ENCODE measurements at regions not wholly inside any gene's neighbourhood (a gene's known extent, or its start where the extent isn't known, plus 50 kb on each side); places are given as distances from the start of the nearest gene placed in this dataset.

DNA sequence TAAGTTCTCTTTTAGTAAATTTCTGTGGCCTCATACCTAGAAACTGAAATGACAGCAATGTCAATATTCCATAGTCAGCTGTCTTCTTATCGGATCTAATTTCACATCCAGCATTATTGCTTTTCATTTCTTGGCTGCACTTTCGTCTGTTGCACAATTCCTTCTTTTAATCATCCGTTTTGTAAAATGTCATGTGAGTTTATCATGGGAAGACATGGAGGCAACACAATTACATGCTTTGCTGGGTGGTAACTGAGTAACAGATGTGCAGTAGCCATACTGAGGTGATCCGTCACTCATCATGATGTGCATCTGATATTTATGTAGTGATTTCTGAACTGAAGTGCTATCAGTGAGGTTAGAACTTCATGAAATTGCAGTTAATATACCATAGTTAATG is 68.3 kb upstream of the SLC7A11 start:
- no peak for DNase-seq (ENCODE audit: low spot score)

DNA sequence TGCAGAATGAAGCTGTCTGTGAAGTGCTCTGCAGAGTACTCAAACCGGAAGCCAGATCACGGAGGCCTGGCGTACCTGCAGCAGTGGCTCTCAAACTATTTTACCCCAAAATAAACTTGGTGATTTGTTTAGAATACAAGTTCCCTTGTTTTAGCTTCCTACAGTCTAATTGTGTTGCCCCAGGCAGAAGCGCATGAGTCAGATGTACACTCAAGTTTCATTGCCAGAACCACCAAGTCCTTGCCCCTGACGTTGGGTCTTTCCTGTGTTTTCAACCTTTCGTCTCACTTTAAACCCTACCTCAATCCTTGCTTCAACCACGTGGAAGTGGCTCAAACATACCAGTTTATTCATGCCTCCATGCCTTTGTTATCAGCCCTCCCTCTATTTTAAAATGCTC is 66.2 kb upstream of the SLC7A11 start:
- no peak for DNase-seq (ENCODE audit: low spot score)

DNA sequence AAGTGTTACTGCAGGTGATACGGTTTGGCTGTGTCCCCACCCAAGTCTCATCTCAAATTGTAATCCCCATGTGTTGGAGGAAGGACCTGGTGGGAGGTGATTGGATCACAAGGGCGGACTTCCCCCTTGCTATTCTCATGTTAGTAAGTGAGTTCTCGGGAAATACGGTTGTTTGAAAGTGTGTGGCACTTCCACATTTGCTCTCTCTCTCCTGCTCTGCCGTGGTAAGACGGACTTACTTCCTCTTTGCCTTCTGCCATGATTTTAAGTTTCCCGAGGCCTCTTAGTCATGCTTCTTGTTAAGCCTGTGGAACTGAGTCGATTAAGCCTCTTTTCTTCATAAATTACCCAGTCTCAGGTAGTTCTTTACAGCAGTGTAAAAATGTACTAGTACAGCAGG is 65.2 kb upstream of the SLC7A11 start:
- no peak for DNase-seq (ENCODE audit: low spot score)

DNA sequence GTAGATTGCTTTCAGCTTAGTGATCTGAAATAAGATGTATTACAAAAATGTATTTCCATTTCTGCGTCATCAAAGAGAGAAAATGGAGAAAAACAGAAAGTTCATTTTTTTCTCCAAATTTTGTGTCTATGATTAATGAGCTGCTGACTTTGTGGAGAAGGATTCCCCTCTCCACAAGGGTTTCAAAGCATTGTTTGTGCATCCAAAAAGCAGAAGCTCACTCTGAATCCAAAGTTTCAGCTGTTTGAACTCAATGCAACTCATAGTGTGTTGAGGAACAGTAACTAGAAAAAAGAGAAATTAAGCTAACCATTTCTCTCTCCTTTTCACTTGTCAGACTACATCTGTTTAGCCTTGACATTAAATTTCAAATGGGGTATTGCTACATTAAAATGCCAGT is 62.9 kb upstream of the SLC7A11 start:
- DNase-seq (ENCODE audit: low spot score), result no peak

DNA sequence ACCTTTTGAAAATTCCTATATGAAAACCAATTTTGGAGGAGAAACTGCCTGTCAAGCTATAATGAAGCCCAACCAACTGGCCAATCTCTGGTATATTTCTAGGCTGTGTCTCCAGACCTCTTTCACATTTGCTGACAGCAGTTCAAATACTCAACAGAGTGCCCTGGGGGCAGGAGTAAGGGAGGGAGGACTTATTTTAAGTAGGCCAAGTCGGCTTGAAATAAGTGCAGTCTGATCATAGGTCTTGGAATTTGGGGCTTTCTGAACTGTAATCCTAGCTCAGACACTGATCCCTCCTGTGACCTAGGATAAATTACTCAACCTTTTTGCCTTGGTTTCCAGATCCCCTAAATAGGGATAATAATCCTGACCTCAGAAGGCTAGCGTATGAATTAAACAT is 59.4 kb upstream of the SLC7A11 start:
- DNase-seq (ENCODE audit: low spot score), result no peak

DNA sequence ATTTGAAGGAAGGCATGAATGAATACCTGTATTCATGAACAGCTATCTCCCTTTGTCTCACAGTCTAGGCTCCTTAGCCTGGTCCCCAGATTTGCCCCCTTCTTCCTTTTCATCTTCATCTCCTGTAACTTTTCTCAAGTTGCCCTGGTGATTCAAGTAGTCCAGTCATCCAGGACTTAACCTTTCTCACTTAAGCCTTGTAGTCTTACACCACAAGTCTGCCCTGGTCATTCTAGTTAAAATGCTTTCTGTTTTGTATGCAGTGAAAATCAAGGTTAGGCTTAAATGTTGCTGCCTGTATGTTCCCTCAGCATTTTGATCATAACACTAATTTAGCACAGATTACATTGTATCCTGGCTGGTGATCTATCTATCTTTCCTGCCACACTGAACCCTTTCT is 58.5 kb upstream of the SLC7A11 start:
- no peak for DNase-seq (ENCODE audit: low spot score)

DNA sequence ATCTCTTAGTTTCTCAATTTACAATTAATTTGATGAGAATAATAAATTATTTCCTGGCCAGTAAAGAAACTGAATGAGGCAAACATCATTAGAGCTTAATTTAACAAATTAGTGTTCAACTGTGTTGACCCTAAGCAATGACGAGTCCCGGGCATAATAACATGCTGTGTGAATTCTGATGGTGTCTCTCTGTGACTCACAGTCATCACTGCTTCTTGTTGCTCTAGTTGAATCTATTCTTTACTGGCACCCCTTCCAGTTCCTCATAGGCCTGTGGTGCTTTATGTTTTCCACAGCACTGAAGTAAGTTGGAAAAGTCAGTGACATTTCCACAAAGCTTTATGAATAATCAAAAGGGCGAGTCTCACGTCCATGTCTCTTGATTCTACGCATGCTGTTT is 57.7 kb upstream of the SLC7A11 start:
- DNase-seq (ENCODE audit: low spot score), result no peak

DNA sequence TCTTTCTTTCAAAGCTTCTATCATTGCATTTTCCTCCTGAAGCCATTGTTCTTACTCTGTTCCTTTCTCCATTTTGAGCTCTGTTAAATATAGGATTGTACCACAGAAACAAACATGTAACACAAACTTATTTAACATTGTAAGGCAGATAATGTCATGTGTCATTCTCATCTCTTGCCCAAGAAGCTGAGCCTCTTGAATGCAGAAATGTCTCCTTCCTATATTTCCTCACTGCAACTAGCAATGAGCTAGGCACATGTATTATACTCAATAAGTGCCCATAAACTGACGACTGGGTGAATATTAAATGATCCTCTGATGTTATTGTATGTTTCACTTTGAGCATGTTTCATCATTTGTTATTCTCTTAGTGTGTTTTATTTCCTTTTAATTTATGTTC is 56.7 kb upstream of the SLC7A11 start:
- no peak for DNase-seq (ENCODE audit: low spot score)

DNA sequence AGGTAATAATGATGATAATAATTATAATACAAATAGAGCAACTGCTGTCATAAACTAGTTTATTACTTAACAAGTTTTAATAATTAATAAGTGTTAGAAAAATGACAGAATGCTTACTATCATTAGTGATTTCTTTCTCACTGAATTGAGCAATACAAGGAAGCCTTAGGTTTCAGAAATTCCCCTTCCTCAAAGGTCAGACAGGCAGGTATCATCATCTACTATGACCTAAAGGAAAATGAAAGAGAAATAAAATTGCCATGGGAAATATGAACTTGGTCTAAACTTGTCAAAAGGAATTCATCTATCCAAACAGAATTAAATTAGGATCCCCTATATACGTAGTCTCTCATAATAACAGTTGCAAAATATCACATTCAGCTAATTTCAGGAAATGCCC is 56.3 kb upstream of the SLC7A11 start:
- DNase-seq (ENCODE audit: low spot score), result no peak

DNA sequence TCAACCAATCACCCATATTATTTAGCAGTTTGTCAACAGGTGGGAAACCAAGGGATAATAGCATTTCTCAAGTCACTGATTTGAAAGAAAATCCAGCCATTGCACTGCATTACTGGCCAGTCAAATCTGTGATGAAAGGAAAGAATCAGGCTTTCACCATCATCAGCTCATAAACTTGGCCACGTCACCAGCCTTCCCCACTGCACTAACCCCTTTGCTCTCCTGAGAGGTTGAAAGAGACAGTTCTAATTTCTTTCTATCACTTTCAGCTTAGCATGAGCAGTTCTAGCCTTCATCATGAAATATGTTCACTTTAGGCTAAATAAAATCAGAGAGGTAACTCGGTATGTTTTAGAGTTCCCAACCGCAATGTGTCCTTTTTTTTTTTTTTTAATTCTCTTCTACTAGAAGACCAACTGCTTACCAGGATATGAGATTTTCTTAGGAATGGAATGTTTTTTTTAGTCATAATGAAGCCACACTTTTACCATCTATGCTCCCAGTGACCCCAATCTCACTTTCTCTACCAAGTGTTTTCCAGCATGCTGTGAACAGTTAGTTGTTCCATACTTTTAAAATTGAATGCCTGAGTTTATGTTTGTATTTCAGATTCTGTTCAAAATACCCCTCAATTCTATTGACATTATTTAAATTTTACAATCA is 55.7 kb upstream of the SLC7A11 start:
- no peak for DNase-seq (ENCODE audit: low spot score)

DNA sequence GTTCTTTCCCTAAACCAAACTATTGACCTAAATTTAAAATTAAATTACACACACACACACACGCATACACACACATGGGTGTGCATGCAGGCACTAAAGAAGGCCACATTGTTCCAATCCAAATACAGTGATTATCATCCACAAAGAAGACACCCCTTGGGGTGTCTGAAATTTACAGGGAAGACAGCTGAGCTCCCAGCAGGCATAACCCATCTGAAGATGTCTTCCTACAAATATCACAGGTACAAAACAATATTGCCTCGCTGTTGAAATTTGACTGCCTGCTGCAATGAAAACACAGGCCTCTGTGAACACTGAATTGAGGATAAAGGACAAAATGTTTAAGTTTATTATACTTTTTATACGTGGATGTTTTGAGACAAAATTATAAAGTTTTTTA is 50.2 kb upstream of the SLC7A11 start:
- DNase-seq (ENCODE audit: low spot score), result no peak

All from CD4-positive, alpha-beta T cell treated with Interleukin-6 at 100 ng/mL for 8 hours (primary cell).